ENCODE measurements at regions not wholly inside any gene's neighbourhood (a gene's known extent, or its start where the extent isn't known, plus 50 kb on each side); places are given as distances from the start of the nearest gene placed in this dataset.

DNA sequence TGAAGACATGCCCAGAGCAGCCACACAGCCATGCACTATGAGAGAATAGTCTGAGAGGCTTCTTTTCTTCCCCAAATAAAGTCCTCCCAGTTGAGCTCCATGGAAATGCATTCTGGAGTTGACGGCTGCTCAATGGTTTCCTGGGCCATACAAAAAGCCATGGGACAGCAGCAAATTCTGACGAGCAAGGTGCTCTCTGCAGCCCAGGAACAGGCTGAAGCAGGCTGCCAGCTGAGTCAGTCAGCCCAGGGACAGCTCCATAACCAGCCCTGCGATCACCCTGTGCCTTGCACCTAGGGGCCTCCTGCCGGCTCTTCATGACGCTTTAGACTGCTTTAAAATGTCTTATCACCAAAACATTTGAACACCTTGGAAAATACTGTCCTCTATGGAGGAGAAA is 256.3 kb upstream of the CHRNA7 start:
- CTCF ChIA-PET = no interaction called here
- 46% methylated on average over 3 of the region's 5 CpGs for WGBS (ENCODE audit: insufficient coverage)
- POLR2A ChIA-PET = no interaction called here

DNA sequence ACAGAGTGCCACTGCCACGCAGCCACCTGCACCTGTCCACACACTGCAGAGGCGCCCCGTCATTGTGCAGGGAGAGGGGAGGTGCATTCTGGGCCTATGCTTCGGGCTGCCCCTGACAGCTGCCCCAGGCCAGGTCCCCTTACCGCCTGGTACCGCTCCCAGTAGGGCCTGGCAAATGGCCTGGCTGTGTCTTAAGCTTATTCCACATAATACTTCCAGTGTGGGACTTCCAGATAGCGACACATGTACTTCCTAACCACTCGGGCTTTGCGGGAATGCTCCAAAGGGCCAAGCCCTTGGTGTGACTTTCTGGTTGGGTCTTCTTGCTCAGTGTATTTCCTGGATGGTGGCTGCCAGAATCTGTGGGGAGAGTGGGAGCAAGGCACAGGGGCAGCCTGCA is 254.3 kb upstream of the CHRNA7 start:
- H3K4me3 ChIP-seq (ENCODE audit: control insufficient read depth in 1 of 7, extremely low read depth in 1 of 7, insufficient read depth in 4 of 7, low read depth in 2 of 7, low read length in 6 of 7) = no peak overlapping the region
- no peak for DNase-seq
- H3K27me3 ChIP-seq (replicated peaks in 2 of 5; ENCODE audit: control insufficient read depth in 4 of 5, insufficient read depth in 5 of 5, low read length in 4 of 5) = peaks cover 0 to 2% (median 0%) of the 10 kb centered on the region in 5 experiments
- no peak overlapping the region for H3K27ac ChIP-seq (ENCODE audit: insufficient read depth in 1 of 2, low read depth in 1 of 2, low read length in 2 of 2, poor library complexity in 1 of 2, severe bottlenecking in 2 of 2)
- no peaks in the 10 kb centered on the region for H3K9me3 ChIP-seq (ENCODE audit: control extremely low read depth in 1 of 5, control insufficient read depth in 4 of 5, insufficient read depth in 2 of 5, low read depth in 1 of 5, low read length in 4 of 5)
- H3K36me3 ChIP-seq (ENCODE audit: control insufficient read depth in 4 of 4, insufficient read depth in 4 of 4, low read length in 3 of 4) = no peaks in the 10 kb centered on the region
- ChIA-PET CTCF (no interaction called here), POLR2A (no interaction called here)
- no peaks in the 10 kb centered on the region for H3K4me1 ChIP-seq (ENCODE audit: control extremely low read depth in 1 of 4, control insufficient read depth in 4 of 4, insufficient read depth in 4 of 4, low read length in 3 of 4)
- WGBS (ENCODE audit: insufficient coverage) = 70% methylated on average over 8 of the region's 9 CpGs

More for the DNA sequence above, 256.3 kb upstream of the CHRNA7 start:
- H3K27ac ChIP-seq (ENCODE audit: insufficient read depth in 1 of 2, low read depth in 1 of 2, low read length in 2 of 2, poor library complexity in 1 of 2, severe bottlenecking in 2 of 2) = no peak overlapping the region
- H3K9me3 ChIP-seq (ENCODE audit: control extremely low read depth in 1 of 5, control insufficient read depth in 4 of 5, insufficient read depth in 2 of 5, low read depth in 1 of 5, low read length in 4 of 5) = no peaks in the 10 kb centered on the region
- no peaks in the 10 kb centered on the region for H3K4me1 ChIP-seq (ENCODE audit: control extremely low read depth in 1 of 4, control insufficient read depth in 4 of 4, insufficient read depth in 4 of 4, low read length in 3 of 4)
- DNase-seq = no peak
- H3K27me3 ChIP-seq (replicated peaks in 2 of 5; ENCODE audit: control insufficient read depth in 4 of 5, insufficient read depth in 5 of 5, low read length in 4 of 5) = peaks cover 0 to 6% (median 0%) of the 10 kb centered on the region in 5 experiments
- no peak overlapping the region for H3K4me3 ChIP-seq (ENCODE audit: control insufficient read depth in 1 of 7, extremely low read depth in 1 of 7, insufficient read depth in 4 of 7, low read depth in 2 of 7, low read length in 6 of 7)
- H3K36me3 ChIP-seq (ENCODE audit: control insufficient read depth in 4 of 4, insufficient read depth in 4 of 4, low read length in 3 of 4) = no peaks in the 10 kb centered on the region

DNA sequence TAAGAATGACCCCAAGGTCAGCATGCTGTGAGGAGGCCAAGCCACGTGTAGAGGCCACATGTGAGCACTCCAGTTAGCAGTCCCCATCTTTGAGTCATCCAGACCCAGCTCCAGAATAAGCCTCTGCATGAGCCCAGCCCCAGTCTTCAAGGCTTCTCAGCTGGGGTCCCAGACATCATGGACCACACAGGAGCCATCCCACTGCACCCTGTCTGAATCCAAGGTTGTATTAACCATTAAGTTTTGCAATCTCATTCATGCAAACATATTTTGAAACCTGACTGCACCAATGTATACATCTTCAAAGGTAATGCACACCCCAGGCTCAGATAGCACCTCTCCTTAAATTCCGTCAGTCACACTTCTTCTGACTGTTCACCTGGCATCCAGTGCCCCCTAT is 249.1 kb upstream of the CHRNA7 start:
- Histone ChIP-seq H3K4me3 (ENCODE audit: control insufficient read depth in 1 of 7, extremely low read depth in 1 of 7, insufficient read depth in 4 of 7, low read depth in 2 of 7, low read length in 6 of 7) (no peak overlapping the region), H3K36me3 (ENCODE audit: control insufficient read depth in 4 of 4, insufficient read depth in 4 of 4, low read length in 3 of 4) (no peaks in the 10 kb centered on the region), H3K9me3 (ENCODE audit: control extremely low read depth in 1 of 5, control insufficient read depth in 4 of 5, insufficient read depth in 2 of 5, low read depth in 1 of 5, low read length in 4 of 5) (no peaks in the 10 kb centered on the region), H3K27me3 (replicated peaks in 2 of 5; ENCODE audit: control insufficient read depth in 4 of 5, insufficient read depth in 5 of 5, low read length in 4 of 5) (peaks cover 0 to 5% (median 1%) of the 10 kb centered on the region in 5 experiments), H3K4me1 (ENCODE audit: control extremely low read depth in 1 of 4, control insufficient read depth in 4 of 4, insufficient read depth in 4 of 4, low read length in 3 of 4) (no peaks in the 10 kb centered on the region), H3K27ac (ENCODE audit: insufficient read depth in 1 of 2, low read depth in 1 of 2, low read length in 2 of 2, poor library complexity in 1 of 2, severe bottlenecking in 2 of 2) (no peak overlapping the region)
- 85% methylated on average over 2 of the region's 2 CpGs for WGBS (ENCODE audit: insufficient coverage)
- ChIA-PET POLR2A (no interaction called here), CTCF (no interaction called here)
- no peak for DNase-seq

DNA sequence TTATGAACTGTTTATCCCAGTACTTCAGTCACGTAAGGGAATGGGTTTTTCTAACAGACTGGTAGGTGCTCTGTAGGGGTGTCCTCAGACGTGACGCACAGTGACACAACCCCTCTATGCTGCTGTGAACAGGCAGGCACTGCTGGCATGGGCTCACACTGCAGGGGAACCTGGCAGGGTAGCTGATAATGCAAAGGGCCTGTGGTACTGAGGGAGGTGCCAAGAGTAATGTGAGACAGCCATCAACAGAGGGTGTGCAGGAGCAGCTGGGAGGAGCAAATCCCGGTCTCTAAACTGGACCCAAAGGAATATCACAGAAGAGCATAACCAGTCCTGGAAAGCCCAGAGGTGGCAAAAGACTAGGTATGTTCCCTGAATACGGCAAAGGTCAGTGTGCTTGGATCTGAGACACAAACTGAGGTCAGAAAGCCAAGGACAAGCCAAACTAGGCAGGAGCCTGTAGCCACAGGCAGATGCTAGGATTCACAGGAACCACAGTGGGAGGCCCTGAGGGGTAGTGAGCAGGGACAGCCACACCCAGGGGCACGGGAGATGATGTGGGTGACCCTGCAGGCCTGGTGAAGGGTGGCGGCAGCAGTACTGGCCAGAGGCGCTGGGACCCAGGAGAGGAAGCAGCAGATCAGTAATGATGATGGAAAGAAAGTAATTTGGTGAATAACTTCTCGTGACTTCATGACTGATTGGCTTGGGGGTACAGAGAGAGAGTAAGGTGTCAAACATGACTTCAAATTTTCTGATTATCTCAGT is 248.1 kb upstream of the CHRNA7 start:
- DNase-seq = no peak

DNA sequence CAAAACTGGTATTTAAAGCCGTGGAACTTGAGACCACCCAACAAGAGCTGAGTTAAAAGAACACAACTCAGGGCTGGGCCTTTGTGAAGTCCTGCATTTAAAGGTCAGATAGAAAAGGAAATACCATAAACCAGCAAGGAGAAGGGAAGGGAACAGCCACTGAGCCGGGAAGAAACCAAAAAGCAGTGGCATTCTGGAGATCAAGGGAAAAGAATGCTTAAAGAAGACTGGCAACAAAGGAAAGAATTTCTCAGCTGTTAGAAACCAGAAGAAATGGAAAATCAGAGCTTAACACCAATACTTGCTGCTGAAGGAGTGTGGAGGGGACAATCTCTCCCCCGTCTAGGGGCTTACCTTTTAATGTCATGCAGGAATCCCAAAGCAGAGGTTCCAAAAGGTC is 247.4 kb upstream of the CHRNA7 start:
- ChIA-PET POLR2A (no interaction called here), CTCF (no interaction called here)
- Histone ChIP-seq H3K27ac (ENCODE audit: insufficient read depth in 1 of 2, low read depth in 1 of 2, low read length in 2 of 2, poor library complexity in 1 of 2, severe bottlenecking in 2 of 2) (no peak overlapping the region), H3K9me3 (ENCODE audit: control extremely low read depth in 1 of 5, control insufficient read depth in 4 of 5, insufficient read depth in 2 of 5, low read depth in 1 of 5, low read length in 4 of 5) (no peaks in the 10 kb centered on the region), H3K4me1 (ENCODE audit: control extremely low read depth in 1 of 4, control insufficient read depth in 4 of 4, insufficient read depth in 4 of 4, low read length in 3 of 4) (no peaks in the 10 kb centered on the region), H3K36me3 (ENCODE audit: control insufficient read depth in 4 of 4, insufficient read depth in 4 of 4, low read length in 3 of 4) (no peaks in the 10 kb centered on the region), H3K4me3 (ENCODE audit: control insufficient read depth in 1 of 7, extremely low read depth in 1 of 7, insufficient read depth in 4 of 7, low read depth in 2 of 7, low read length in 6 of 7) (no peak overlapping the region), H3K27me3 (replicated peaks in 2 of 5; ENCODE audit: control insufficient read depth in 4 of 5, insufficient read depth in 5 of 5, low read length in 4 of 5) (peaks cover 0 to 5% (median 1%) of the 10 kb centered on the region in 5 experiments)
- WGBS (ENCODE audit: insufficient coverage) = 100% methylated on average over 1 of the region's 3 CpGs
- no peak for DNase-seq

More for the DNA sequence above, 248.1 kb upstream of the CHRNA7 start:
- H3K9me3 ChIP-seq (ENCODE audit: control extremely low read depth in 1 of 5, control insufficient read depth in 4 of 5, insufficient read depth in 2 of 5, low read depth in 1 of 5, low read length in 4 of 5) = no peaks in the 10 kb centered on the region
- ChIA-PET CTCF (no interaction called here), POLR2A (no interaction called here)
- H3K27ac ChIP-seq (ENCODE audit: insufficient read depth in 1 of 2, low read depth in 1 of 2, low read length in 2 of 2, poor library complexity in 1 of 2, severe bottlenecking in 2 of 2) = no peak overlapping the region
- H3K4me3 ChIP-seq (ENCODE audit: control insufficient read depth in 1 of 7, extremely low read depth in 1 of 7, insufficient read depth in 4 of 7, low read depth in 2 of 7, low read length in 6 of 7) = no peak overlapping the region
- peaks cover 0 to 5% (median 1%) of the 10 kb centered on the region in 5 experiments for H3K27me3 ChIP-seq (replicated peaks in 2 of 5; ENCODE audit: control insufficient read depth in 4 of 5, insufficient read depth in 5 of 5, low read length in 4 of 5)
- 92% methylated on average over 9 of the region's 9 CpGs for WGBS (ENCODE audit: insufficient coverage)
- H3K36me3 ChIP-seq (ENCODE audit: control insufficient read depth in 4 of 4, insufficient read depth in 4 of 4, low read length in 3 of 4) = no peaks in the 10 kb centered on the region
- H3K4me1 ChIP-seq (ENCODE audit: control extremely low read depth in 1 of 4, control insufficient read depth in 4 of 4, insufficient read depth in 4 of 4, low read length in 3 of 4) = no peaks in the 10 kb centered on the region

DNA sequence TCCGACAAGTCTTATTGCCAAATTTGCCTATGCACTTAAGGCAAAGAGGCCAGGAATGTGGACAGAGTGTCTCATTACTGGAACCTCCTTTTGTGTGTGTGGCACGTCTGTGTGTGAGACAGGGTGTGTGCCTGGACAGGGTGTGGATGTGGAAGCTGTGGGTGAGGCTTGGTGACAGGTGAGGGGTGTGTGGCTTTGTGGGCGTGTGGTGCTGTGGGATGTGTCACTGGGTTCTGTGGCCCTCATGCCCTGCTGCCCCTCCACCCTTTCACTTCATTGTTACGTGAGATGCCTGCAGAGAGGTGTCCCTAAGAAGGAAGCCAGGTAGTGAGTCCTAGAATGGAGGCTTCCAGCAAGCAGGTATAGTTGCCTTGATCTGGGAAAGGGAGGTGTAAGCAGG is 244.0 kb upstream of the CHRNA7 start:
- no peaks in the 10 kb centered on the region for H3K9me3 ChIP-seq (ENCODE audit: control extremely low read depth in 1 of 5, control insufficient read depth in 4 of 5, insufficient read depth in 2 of 5, low read depth in 1 of 5, low read length in 4 of 5)
- ChIA-PET POLR2A (no interaction called here), CTCF (no interaction called here)
- no peaks in the 10 kb centered on the region for H3K36me3 ChIP-seq (ENCODE audit: control insufficient read depth in 4 of 4, insufficient read depth in 4 of 4, low read length in 3 of 4)
- WGBS (ENCODE audit: insufficient coverage) = 93% methylated on average over 3 of the region's 4 CpGs
- no peak for DNase-seq
- no peaks in the 10 kb centered on the region for H3K4me1 ChIP-seq (ENCODE audit: control extremely low read depth in 1 of 4, control insufficient read depth in 4 of 4, insufficient read depth in 4 of 4, low read length in 3 of 4)
- H3K27ac ChIP-seq (ENCODE audit: insufficient read depth in 1 of 2, low read depth in 1 of 2, low read length in 2 of 2, poor library complexity in 1 of 2, severe bottlenecking in 2 of 2) = no peak overlapping the region
- peaks cover 0 to 5% (median 1%) of the 10 kb centered on the region in 5 experiments for H3K27me3 ChIP-seq (replicated peaks in 2 of 5; ENCODE audit: control insufficient read depth in 4 of 5, insufficient read depth in 5 of 5, low read length in 4 of 5)
- no peak overlapping the region for H3K4me3 ChIP-seq (ENCODE audit: control insufficient read depth in 1 of 7, extremely low read depth in 1 of 7, insufficient read depth in 4 of 7, low read depth in 2 of 7, low read length in 6 of 7)

DNA sequence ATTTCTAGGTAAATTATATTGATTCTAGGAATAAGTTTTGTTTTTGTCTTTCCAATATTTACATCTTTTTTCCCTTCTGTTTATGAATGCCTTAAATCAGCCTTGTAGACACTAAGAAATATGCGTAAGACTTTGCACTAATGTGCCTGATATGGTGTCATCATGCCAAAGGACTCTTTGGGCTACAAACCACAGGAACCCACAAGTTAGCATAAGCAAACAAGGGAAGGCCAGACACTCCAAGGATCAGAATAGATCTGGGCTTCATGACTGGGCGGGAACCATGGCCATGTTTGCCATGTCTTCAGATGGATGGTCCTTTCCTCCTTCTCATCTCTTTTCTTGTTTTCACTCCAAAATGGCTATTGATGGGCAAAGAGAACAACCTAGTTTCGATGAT is 242.2 kb upstream of the CHRNA7 start:
- WGBS (ENCODE audit: insufficient coverage) = 94% methylated on average over 3 of the region's 3 CpGs
- Histone ChIP-seq H3K36me3 (ENCODE audit: control insufficient read depth in 4 of 4, insufficient read depth in 4 of 4, low read length in 3 of 4) (no peaks in the 10 kb centered on the region), H3K9me3 (ENCODE audit: control extremely low read depth in 1 of 5, control insufficient read depth in 4 of 5, insufficient read depth in 2 of 5, low read depth in 1 of 5, low read length in 4 of 5) (no peaks in the 10 kb centered on the region), H3K4me3 (ENCODE audit: control insufficient read depth in 1 of 7, extremely low read depth in 1 of 7, insufficient read depth in 4 of 7, low read depth in 2 of 7, low read length in 6 of 7) (no peak overlapping the region), H3K27me3 (replicated peaks in 2 of 5; ENCODE audit: control insufficient read depth in 4 of 5, insufficient read depth in 5 of 5, low read length in 4 of 5) (peaks cover 0 to 5% (median 2%) of the 10 kb centered on the region in 5 experiments), H3K4me1 (ENCODE audit: control extremely low read depth in 1 of 4, control insufficient read depth in 4 of 4, insufficient read depth in 4 of 4, low read length in 3 of 4) (no peaks in the 10 kb centered on the region), H3K27ac (ENCODE audit: insufficient read depth in 1 of 2, low read depth in 1 of 2, low read length in 2 of 2, poor library complexity in 1 of 2, severe bottlenecking in 2 of 2) (no peak overlapping the region)
- DNase-seq = no peak
- ChIA-PET CTCF (no interaction called here), POLR2A (no interaction called here)
